K562 (cell line): ENCODE measurements at regions not wholly inside any gene's neighbourhood (a gene's known extent, or its start where the extent isn't known, plus 50 kb on each side); places are given as distances from the start of the nearest gene placed in this dataset.

Experiments used
- IFI16 ChIP-seq: fragments of 250-450 bp; sonication (Bioruptor Pico); IDR thresholded peaks from 2 replicates; pipeline ENCODE4 v2.1.2; 2022; ENCODE audit warnings: mild to moderate bottlenecking, inconsistent platforms
- KLF6 ChIP-seq: fragments of 250-450 bp; sonication (Bioruptor Pico); IDR thresholded peaks from 2 replicates; pipeline ENCODE4 v1.4.0; 2020; ENCODE audit warnings: mild to moderate bottlenecking, moderate library complexity, borderline replicate concordance
- NFYB ChIP-seq: IDR thresholded peaks from 2 replicates; pipeline ENCODE4 v1.6.1; 2011; ENCODE audit warnings: mild to moderate bottlenecking, moderate library complexity; ENCODE audit not compliant: insufficient read length; ENCODE audit errors: extremely low read depth
- POLR2A ChIP-seq: fragments of 450-650 bp; conservative IDR thresholded peaks from 2 replicates; pipeline ENCODE4 v1.6.1; 2016
- SP1 ChIP-seq: sonication (generic); formaldehyde crosslinking; IDR thresholded peaks from 2 replicates; pipeline ENCODE4 v1.8.1; 2022; ENCODE audit warnings: mild to moderate bottlenecking, missing genetic modification reagents
- SRSF3 ChIP-seq: fragments of 200-400 bp; formaldehyde crosslinking; IDR thresholded peaks from 2 replicates; pipeline ENCODE4 v1.6.1; 2016; ENCODE audit warnings: mild to moderate bottlenecking, low read length, moderate library complexity; ENCODE audit not compliant: insufficient read depth
- ZC3H8 ChIP-seq: fragments of 450-650 bp; IDR thresholded peaks from 2 replicates; pipeline ENCODE4 v1.6.1; 2017
- ZNF830 ChIP-seq: fragments of 250-450 bp; sonication (Bioruptor Pico); IDR thresholded peaks from 2 replicates; pipeline ENCODE4 v1.5.0; 2021; ENCODE audit warnings: mild to moderate bottlenecking
- TF ChIP-seq, protein P1 (sequence below), 3 experiments: IDR thresholded peaks in 2 of 3; conservative IDR thresholded peaks in 1 of 3; 2 replicates each; pipeline ENCODE4 v1.5.1; 2011 to 2012; ENCODE audit warnings: low read length in 3 of 3, mild to moderate bottlenecking in 3 of 3, control low read depth in 2 of 3, improper control_type of control experiment in 1 of 3, inconsistent platforms in 1 of 3, low read depth in 1 of 3, mixed read lengths in 1 of 3, moderate library complexity in 1 of 3; ENCODE audit not compliant: insufficient read depth in 2 of 3

DNA sequence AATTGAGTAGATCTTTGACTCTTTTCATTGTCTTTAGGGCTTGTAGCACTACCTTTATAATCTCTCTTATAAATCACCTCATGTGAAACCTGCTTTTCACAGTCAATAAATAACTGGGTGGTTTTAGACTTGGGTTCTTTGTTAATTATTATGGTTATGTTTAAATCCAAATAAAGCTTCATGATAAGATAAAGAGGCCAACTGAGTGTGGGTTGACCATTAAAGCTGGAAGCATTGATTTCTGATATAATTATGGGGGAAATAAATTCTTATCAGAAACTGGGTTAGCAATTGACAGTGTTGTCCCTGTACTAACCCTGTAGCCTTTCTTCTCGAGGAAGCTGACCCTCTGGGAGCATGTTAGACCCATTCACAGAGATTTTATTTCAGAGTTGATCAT, 384.7 kb upstream of the LCORL start:
- no peak for TF ChIP-seq KLF6 (CRISPR knock-in tag)
- TF ChIP-seq, protein P1, sequence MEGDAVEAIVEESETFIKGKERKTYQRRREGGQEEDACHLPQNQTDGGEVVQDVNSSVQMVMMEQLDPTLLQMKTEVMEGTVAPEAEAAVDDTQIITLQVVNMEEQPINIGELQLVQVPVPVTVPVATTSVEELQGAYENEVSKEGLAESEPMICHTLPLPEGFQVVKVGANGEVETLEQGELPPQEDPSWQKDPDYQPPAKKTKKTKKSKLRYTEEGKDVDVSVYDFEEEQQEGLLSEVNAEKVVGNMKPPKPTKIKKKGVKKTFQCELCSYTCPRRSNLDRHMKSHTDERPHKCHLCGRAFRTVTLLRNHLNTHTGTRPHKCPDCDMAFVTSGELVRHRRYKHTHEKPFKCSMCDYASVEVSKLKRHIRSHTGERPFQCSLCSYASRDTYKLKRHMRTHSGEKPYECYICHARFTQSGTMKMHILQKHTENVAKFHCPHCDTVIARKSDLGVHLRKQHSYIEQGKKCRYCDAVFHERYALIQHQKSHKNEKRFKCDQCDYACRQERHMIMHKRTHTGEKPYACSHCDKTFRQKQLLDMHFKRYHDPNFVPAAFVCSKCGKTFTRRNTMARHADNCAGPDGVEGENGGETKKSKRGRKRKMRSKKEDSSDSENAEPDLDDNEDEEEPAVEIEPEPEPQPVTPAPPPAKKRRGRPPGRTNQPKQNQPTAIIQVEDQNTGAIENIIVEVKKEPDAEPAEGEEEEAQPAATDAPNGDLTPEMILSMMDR (IDR thresholded peaks at IDR 0.05 in 2 of 3, conservative IDR thresholded peaks at IDR 0.05 in 1 of 3; ENCODE audit: insufficient read depth in 2 of 3, low read depth in 1 of 3, low read length in 3 of 3), result no peak
- TF ChIP-seq ZNF830 (CRISPR knock-in tag), result no peak
- no peak for TF ChIP-seq IFI16 (CRISPR knock-in tag)
- TF ChIP-seq ZC3H8, result no peak
- TF ChIP-seq NFYB, result no peak
- TF ChIP-seq SP1 (CRISPR knock-in tag), result no peak
- no peak for TF ChIP-seq SRSF3
- TF ChIP-seq POLR2A, result no peak
